GM21529 (cell line): ENCODE measurements at regions not wholly inside any gene's neighbourhood (a gene's known extent, or its start where the extent isn't known, plus 50 kb on each side); places are given as distances from the start of the nearest gene placed in this dataset.

Experiments
- ATAC-seq: cut with Tn5 transposase; IDR thresholded peaks from one replicate; pipeline ENCODE4 v1.9.1; 2021; ENCODE audit not compliant: unreplicated experiment

DNA sequence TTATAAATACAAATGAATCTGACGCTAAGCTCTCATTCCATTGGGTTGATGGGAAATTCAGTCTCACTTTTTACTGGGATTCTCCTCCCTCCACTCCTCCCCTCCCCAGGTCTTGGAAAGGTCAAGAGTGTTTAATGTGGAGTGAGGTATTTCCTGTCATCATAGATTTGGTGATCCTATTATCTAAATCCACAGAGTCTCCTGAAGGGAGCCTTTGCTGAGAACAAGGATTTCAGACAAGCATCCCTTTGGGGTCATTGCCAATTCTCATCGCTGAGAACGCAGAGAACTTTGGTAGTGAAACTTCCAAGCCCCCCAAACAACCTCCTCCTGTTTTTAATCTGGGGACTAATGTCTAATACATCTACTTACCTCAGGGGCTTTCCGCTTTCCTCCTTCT, 297.9 kb downstream of the OTOL1 start:
- ATAC-seq = no peak

GRCh38 chr3:161796312-161796711, 299.7 kb downstream of the OTOL1 start:
- ATAC-seq = no peak

DNA sequence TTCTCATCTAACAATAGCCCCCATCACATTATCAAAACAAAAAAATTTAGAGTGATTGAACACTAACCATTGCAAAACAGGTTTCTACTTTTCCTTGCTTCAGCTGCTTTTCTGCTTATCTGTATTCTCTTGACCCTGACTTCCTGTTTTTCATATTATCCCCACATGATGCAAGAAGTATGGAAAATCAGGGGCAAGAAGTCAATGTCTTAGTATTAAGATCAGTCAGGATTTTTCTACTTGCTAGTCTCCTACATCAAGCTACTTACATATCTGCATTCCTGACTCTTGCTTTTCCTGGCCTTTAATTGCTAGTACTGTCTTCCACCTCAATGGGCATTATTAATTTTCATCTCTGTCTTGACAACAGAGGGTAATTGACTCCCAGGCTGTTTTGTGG, 300.2 kb downstream of the OTOL1 start:
- ATAC-seq = no peak

- no peak for ATAC-seq
Measured at GRCh38 chr3:161798016-161798415, 301.4 kb downstream of the OTOL1 start.

DNA sequence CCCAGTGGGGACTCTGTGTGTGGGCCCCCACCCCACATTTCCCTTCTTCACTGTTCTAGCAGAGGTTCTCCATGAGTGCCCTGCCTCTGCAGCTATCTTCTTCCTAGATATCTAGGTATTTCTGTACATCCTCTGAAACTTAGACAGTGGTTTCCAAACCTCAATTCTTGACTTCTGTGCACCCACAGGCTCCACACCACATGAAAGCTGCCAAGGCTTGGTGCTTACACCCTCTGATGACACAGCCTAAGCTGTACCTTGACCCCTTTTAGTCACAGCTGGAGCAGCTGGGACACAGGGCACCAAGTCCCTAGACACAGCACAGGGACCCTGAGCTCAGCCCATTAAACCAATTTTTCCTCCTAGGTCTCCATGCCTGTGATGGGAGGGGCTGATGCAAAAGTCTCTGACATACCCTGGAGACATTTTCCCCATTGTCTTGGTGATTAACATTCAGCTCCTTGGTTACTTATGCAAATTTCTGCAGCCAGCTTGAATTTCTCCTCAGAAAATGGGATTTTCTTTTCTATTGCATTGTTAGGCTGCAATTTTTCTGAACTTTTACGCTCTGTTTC, 304.5 kb downstream of the OTOL1 start:
- ATAC-seq = no peak

DNA sequence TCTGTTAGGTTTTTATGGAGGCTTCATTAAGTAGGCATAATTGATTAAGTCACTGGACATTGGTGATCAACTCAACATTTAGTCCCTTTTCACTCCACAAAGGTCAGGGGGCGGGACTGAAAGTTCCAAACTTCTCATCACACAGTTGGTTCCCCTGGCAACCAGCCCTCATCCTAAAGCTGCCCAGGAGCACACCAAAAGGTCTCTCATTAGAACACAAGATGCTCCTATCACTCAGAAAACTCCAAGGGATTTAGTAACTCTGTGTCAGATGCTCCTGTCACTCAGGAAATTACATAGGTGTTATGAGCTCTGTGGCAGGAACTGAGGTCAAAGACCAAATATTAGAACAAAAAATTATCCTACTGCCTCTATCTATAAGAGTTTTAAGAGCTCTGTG, 321.5 kb downstream of the OTOL1 start:
- ATAC-seq = no peak

DNA sequence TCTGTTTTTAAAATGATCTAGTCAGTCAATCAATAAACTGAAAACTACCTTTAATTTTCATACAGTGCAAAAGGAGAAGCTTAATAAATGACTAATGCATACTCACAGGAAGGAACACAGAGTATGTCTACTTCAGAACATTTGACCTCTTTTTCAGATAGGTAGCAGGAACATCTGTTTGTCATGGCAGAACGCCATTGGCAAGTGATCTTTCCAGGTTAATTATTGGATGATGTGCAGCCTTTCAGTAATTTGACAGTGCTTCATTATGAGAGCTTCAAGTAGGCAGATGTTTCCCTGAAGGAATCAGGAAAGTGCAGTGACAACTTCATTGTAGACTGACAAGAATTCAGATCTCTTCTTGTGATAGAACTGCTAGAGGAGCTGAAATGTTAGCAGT, 325.0 kb downstream of the OTOL1 start:
- no peak for ATAC-seq

DNA sequence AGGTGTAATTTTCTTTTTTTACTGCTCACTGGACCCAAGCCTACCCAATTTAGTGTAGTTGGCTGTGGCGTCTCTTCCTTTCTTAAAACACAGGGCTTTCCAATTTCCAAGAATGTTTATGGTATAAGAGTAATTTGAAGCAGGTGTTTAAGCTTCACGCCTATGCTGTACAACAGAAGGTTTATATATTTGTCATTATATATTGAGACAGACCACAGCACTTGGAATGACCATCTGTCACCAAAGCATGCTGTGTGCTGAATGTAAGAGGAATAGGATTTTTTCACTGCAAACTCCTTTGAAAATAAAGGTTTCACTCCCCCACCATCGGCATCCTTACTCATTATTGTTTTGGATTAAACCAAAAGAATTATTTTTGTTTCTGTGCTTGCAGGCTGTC, 325.7 kb downstream of the OTOL1 start:
- no peak for ATAC-seq

GRCh38 chr3:161823910-161824309, 327.3 kb downstream of the OTOL1 start:
- no peak for ATAC-seq

DNA sequence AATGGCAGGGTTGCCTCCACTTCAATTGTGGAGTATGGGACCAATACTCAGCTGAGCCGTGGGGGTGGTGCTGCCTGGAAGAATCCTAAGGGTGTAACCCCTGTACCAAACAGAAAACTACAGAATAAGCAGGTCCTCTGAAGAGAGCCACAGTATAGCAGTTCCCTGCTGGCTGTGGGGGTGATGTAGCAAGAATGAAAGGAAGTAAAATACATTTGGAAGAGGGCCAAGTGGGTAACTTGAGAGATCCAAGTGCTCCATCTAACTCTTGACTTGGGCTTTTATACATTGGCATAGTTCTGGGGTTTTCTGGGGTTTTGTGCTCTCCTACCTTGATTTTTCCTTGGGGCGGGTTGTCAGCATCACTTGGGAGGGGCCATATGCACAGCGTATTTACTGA, 341.4 kb downstream of the OTOL1 start:
- ATAC-seq = no peak

- no peak for ATAC-seq
Measured at GRCh38 chr3:161848376-161848775, 351.8 kb downstream of the OTOL1 start.

DNA sequence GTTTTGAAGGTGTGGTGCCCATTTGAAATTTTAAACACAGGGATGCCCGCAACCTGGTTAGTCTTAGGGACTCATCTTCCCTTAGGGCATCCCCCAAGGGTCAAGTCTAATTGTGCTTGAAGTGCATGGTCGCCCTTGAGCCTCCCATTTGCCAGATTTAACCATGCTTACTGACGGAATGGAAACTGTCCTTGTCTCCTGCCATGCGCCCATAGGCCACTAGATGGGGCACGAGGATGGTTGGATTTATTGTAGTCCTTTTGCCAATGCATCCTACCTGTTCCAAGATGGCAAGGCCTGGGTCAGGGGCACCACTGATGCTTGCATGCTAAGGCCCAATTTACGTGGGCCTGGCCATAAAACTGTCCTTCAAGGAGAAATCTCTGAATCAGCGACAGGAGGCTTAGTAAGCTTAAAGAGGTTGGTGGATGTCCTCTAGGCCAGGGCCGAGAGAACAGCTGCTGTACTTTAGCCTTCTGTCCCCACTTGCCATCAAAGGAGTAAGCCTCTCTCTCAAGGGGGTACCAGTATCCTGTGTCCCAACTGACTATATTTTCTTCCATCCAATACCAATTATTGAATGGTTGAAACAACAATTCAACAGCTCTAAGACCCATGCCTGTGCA, 355.4 kb downstream of the OTOL1 start:
- peak; percentile 83 for ATAC-seq

DNA sequence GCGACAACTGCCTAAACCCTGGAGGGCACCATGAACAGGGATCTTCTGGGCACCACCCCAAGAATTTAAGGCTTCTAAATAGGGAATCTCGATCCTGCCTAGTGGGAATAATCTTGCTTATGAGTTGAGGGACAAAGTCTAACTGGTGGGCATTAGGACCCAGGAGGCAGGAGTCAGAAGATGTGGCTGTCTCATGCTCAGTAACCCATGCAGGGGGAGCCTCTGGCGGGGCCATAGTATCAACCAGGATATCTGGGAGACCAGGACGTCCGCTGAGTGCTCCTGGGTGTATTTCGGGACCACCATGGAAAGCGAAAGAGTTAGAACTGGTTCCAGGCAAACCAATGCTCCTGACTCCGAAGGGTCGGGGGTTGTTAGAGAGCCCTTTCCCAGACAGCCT, 356.1 kb downstream of the OTOL1 start:
- ATAC-seq = no peak

DNA sequence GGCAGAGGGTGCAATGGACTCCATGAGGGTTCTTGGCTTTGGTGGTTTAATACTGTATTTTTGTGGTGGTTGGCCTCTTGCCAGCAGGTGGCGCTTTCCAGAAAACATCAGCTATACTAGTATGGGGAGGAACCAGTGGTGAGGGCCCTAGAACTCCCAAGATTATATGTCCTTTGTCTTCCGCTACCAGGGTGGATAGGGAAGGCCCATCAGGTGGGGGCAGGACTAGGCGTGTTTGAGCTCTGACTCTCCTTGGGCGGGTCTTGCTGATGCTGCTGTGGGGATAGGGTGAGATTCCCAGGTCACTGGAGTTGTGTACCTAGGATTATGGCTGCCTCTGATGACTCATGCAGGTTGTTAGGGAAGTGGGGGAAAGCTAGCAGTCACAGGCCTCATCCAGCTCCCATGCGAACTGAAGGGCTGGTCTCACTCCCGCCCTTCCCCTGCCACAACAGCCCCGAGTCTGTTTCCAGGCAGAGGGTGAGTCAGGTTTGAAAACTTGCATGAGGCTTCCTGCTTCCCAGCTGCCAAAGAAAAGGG, 357.7 kb downstream of the OTOL1 start:
- peak; percentile 77 for ATAC-seq

DNA sequence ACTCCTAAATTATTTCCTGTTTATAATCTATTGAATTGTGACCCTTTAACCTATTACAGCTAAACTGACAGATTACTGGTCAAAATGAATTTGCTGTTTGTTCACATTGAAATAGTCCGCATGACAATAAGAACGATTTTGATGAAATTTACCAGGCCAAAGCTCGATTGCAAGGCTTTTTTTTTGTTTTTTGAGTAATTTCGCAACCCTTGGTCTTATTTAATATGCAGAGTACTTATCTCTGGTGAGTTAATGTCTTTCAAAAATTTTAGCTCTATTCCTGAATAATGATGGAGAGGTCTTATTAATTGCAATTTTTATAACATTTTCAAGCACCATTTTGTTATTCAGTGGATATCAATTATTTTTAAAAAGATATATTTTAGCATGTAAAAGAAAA, 362.4 kb downstream of the OTOL1 start:
- ATAC-seq = no peak

- ATAC-seq = no peak
Measured at GRCh38 chr3:161859865-161860450, 363.4 kb downstream of the OTOL1 start.

DNA sequence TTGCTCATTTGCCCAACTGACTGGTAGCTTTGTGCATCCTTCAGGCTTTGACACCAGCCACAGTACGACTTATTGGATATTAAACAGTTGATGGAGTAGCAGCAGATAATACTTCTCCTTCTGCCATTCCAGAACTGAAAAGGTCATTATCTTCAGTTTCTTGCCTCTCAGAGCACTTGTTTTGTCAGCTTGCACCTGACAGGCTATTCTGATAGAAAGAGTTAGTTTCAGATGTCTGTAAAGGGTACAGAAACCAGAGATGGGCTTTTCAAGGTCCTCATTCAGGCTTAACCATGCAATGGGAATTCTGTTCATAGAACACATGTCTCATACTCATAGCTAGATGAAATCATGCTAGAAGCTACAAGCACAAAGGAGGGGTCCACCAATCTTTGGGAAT, 367.2 kb downstream of the OTOL1 start:
- no peak for ATAC-seq

DNA sequence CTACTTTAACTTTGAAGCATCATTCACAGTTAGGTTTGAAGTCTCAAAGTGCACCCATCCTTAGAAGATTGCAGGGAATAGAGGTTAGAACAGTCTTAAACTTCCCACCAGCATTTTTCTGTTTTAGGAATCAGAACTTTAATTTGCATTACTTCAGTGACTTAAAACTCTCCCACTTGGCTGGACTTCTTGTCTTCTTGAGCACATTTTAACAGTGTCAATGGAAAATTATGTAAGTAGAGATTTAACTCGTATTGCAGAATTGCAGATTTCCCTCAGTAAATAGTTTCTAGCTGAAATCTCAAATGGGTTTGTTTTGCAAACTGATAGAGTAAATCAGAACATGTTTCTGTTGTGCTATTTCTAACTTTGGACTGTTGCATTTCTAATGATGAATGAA, 369.6 kb downstream of the OTOL1 start:
- no peak for ATAC-seq

- no peak for ATAC-seq
Measured at GRCh38 chr3:161875483-161875882, 378.9 kb downstream of the OTOL1 start.

DNA sequence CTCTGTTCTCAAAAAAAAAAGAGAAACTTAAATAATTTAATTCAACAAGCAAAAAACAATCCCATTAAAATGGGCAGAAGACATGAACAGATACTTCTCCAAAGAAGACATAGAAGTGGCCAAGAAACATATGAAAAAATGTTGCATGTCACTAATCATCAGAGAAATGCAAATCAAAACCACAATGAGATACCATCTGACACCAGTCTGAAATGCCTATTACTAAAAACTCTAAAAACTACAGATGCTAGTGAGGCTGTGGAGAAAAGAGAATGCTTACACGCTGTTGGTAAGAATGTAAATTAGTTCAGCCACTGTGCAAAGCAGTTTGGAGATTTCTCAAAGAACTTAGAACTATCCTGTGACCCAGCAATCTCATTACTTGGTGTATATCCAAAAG, 382.9 kb downstream of the OTOL1 start:
- ATAC-seq = no peak

- ATAC-seq = no peak
Measured at GRCh38 chr3:161884830-161885229, 388.2 kb downstream of the OTOL1 start.

DNA sequence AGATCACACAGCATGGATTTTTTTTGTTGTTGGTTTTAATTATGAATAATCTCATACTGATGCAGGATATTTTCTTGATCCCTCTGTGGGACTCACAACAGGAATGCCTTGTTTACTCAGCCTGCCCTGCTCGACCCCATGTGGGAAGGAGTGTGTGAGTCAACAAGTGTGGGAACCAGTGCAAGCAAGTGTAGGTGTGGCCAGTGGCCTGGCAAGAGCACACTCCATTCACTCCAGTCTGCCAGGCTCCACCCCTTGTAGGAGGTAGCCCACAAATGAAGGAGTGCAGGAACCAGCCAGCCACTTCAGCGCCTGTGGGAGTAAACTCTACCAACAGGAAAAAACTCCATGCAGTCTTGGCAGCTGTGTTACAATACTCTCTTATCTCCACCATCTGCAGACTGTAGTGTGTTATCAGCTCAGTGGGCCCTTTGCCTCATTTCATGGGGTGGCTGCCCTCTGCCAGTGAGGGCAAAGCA, 393.6 kb downstream of the OTOL1 start:
- no peak for ATAC-seq
